ENCODE measurements at regions not wholly inside any gene's neighbourhood (a gene's known extent, or its start where the extent isn't known, plus 50 kb on each side); places are given as distances from the start of the nearest gene placed in this dataset.

GRCh38 chr12:74449872-74450271 lies 87.8 kb upstream of the ATXN7L3B start:
- TF ChIP-seq POLR2A (IDR thresholded peaks at IDR 0.05) = no peak
- no peak for TF ChIP-seq CTCF (IDR thresholded peaks at IDR 0.05)

All from breast epithelium (tissue), 3 donors.